BE2C (cell line): ENCODE measurements at regions not wholly inside any gene's neighbourhood (a gene's known extent, or its start where the extent isn't known, plus 50 kb on each side); places are given as distances from the start of the nearest gene placed in this dataset.
"Not testable (repeated sequence)": the region's sequence is repeated elsewhere in the genome, so short reads cannot be mapped to it uniquely, and the experiment has no call there.

Source experiments
- DNase-seq: peaks from one replicate; pipeline ENCODE4 v3.0.0-alpha.2; 2020
- H3K27me3 ChIP-seq: fragments of 250-450 bp; sonication (Bioruptor Pico); 2 replicates; pipeline ENCODE4 v1.5.1; 2020; ENCODE audit warnings: mild to moderate bottlenecking
- H3K36me3 ChIP-seq: fragments of 250-450 bp; sonication (Bioruptor Pico); 2 replicates; pipeline ENCODE4 v1.5.1; 2020; ENCODE audit warnings: mild to moderate bottlenecking
- H3K4me1 ChIP-seq: fragments of 250-450 bp; sonication (Bioruptor Pico); 2 replicates; pipeline ENCODE4 v1.5.1; 2020
- H3K4me3 ChIP-seq: 2 replicates; pipeline ENCODE4 v1.5.1; 2011; ENCODE audit warnings: low read depth, low read length
- H3K9me3 ChIP-seq: fragments of 250-450 bp; sonication (Bioruptor Pico); 2 replicates; pipeline ENCODE4 v1.5.1; 2020
- CTCF ChIP-seq: IDR thresholded peaks from 2 replicates; pipeline ENCODE4 v1.5.1; 2012; ENCODE audit warnings: mild to moderate bottlenecking, low read depth, low read length

GRCh38 chr4:112023402-112023950 is 121.8 kb upstream of the FAM241A start:
- H3K36me3 ChIP-seq = no peaks in the 10 kb centered on the region
- H3K4me3 ChIP-seq = no peak overlapping the region
- H3K9me3 ChIP-seq = no peaks in the 10 kb centered on the region
- no peak for DNase-seq
- TF ChIP-seq CTCF = no peak
- H3K4me1 ChIP-seq = no peaks in the 10 kb centered on the region
- peaks cover 10% of the 10 kb centered on the region for H3K27me3 ChIP-seq

GRCh38 chr4:112026058-112026457 is 119.2 kb upstream of the FAM241A start:
- peaks cover 15% of the 10 kb centered on the region for H3K27me3 ChIP-seq
- no peaks in the 10 kb centered on the region for H3K9me3 ChIP-seq
- H3K4me3 ChIP-seq = no peak overlapping the region
- no peak for DNase-seq
- no peak for TF ChIP-seq CTCF
- no peaks in the 10 kb centered on the region for H3K4me1 ChIP-seq
- H3K36me3 ChIP-seq = no peaks in the 10 kb centered on the region

- Histone ChIP-seq H3K9me3 (no peaks in the 10 kb centered on the region), H3K27me3 (peaks cover 20% of the 10 kb centered on the region), H3K36me3 (no peaks in the 10 kb centered on the region), H3K4me3 (no peak overlapping the region), H3K4me1 (no peaks in the 10 kb centered on the region)
- DNase-seq = no peak
- TF ChIP-seq CTCF = no peak
Observed at GRCh38 chr4:112029771-112030171, 115.5 kb upstream of the FAM241A start.

- Histone ChIP-seq H3K36me3 (no peaks in the 10 kb centered on the region), H3K4me3 (no peak overlapping the region), H3K9me3 (no peaks in the 10 kb centered on the region), H3K4me1 (no peaks in the 10 kb centered on the region), H3K27me3 (peaks cover 19% of the 10 kb centered on the region)
- peak; percentile 17 for DNase-seq
- TF ChIP-seq CTCF = peak; percentile 73
Observed at GRCh38 chr4:112031712-112032328, 113.4 kb upstream of the FAM241A start.

- H3K36me3 ChIP-seq = no peaks in the 10 kb centered on the region
- no peaks in the 10 kb centered on the region for H3K9me3 ChIP-seq
- H3K4me1 ChIP-seq = no peaks in the 10 kb centered on the region
- no peak for DNase-seq
- peaks cover 3% of the 10 kb centered on the region; the same call in 1 of the 2 replicates for H3K27me3 ChIP-seq
- TF ChIP-seq CTCF = no peak
- no peak overlapping the region for H3K4me3 ChIP-seq
Observed at GRCh38 chr4:112036886-112037285, 108.4 kb upstream of the FAM241A start.

GRCh38 chr4:112038861-112039260 is 106.4 kb upstream of the FAM241A start:
- Histone ChIP-seq H3K36me3 (no peaks in the 10 kb centered on the region), H3K4me1 (no peaks in the 10 kb centered on the region), H3K4me3 (no peak overlapping the region), H3K27me3 (peaks cover 4% of the 10 kb centered on the region; the same call in 1 of the 2 replicates), H3K9me3 (no peaks in the 10 kb centered on the region)
- DNase-seq = no peak
- no peak for TF ChIP-seq CTCF

- not testable (repeated sequence) for H3K4me1 ChIP-seq, H3K9me3 ChIP-seq, H3K36me3 ChIP-seq, DNase-seq, H3K27me3 ChIP-seq, H3K4me3 ChIP-seq
Observed at GRCh38 chr4:112049119-112049518, 96.1 kb upstream of the FAM241A start.
